Liver (tissue), 8 donors: ENCODE measurements at regions not wholly inside any gene's neighbourhood (a gene's known extent, or its start where the extent isn't known, plus 50 kb on each side); places are given as distances from the start of the nearest gene placed in this dataset.

Experiments
- DNase-seq: peaks from one replicate; pipeline ENCODE4 v3.0.0-alpha.2; 2017; ENCODE audit warnings: low spot score
- H3K27ac ChIP-seq, 2 donors: one replicate each; pipeline ENCODE4 v1.7.0; 2013; ENCODE audit warnings: inconsistent platforms in 2 of 2, low read length in 2 of 2, control low read depth in 1 of 2, low read depth in 1 of 2, mild to moderate bottlenecking in 1 of 2
- H3K27me3 ChIP-seq, 4 donors: one replicate each; pipeline versions ENCODE4 v1.6.1 to v1.7.0; 2013; ENCODE audit warnings: low read length in 3 of 4, inconsistent platforms in 1 of 4, mild to moderate bottlenecking in 1 of 4, moderate library complexity in 1 of 4; ENCODE audit not compliant: control insufficient read depth in 4 of 4, insufficient read depth in 4 of 4
- H3K36me3 ChIP-seq, 4 donors: one replicate each; pipeline versions ENCODE4 v1.6.1 to v1.7.0; 2013; ENCODE audit warnings: low read length in 3 of 4, mild to moderate bottlenecking in 3 of 4, low read depth in 1 of 4, moderate library complexity in 1 of 4; ENCODE audit not compliant: control insufficient read depth in 4 of 4, insufficient read depth in 3 of 4
- H3K4me1 ChIP-seq, 4 donors: one replicate each; pipeline versions ENCODE4 v1.6.1 to v1.7.0; 2013; ENCODE audit warnings: low read length in 3 of 4, mild to moderate bottlenecking in 3 of 4, moderate library complexity in 1 of 4; ENCODE audit not compliant: control insufficient read depth in 4 of 4, insufficient read depth in 4 of 4
- H3K4me3 ChIP-seq, 3 donors: one replicate each; pipeline versions ENCODE4 v1.6.1 to v1.7.0; 2013; ENCODE audit warnings: low read length in 3 of 3, control low read depth in 1 of 3, low read depth in 1 of 3, mild to moderate bottlenecking in 1 of 3
- H3K9ac ChIP-seq, 2 donors: one replicate each; pipeline ENCODE4 v1.7.0; 2013; ENCODE audit warnings: low read length in 2 of 2, mild to moderate bottlenecking in 2 of 2, moderate library complexity in 2 of 2, control low read depth in 1 of 2, low read depth in 1 of 2
- H3K9me3 ChIP-seq, 4 donors: one replicate each; pipeline versions ENCODE4 v1.6.1 to v1.7.0; 2013; ENCODE audit warnings: low read length in 3 of 4; ENCODE audit not compliant: control insufficient read depth in 4 of 4
- ATF3 ChIP-seq: IDR thresholded peaks from 2 replicates; pipeline ENCODE4 v1.6.1; 2016; ENCODE audit warnings: antibody characterized with exemption
- CTCF ChIP-seq: fragments of 150-350 bp; IDR thresholded peaks from 2 replicates; pipeline ENCODE4 v1.5.1; 2017; ENCODE audit warnings: improper control_type of control experiment, low read depth, low read length; ENCODE audit not compliant: missing input control
- EGR1 ChIP-seq, 2 donors: IDR thresholded peaks; 2 replicates each; pipeline ENCODE4 v1.6.1; 2016 to 2018; ENCODE audit warnings: antibody characterized with exemption in 2 of 2, low read depth in 2 of 2
- FOXA1 ChIP-seq: IDR thresholded peaks from 2 replicates; pipeline ENCODE4 v1.6.1; 2016; ENCODE audit warnings: antibody characterized with exemption
- FOXA2 ChIP-seq: IDR thresholded peaks from 2 replicates; pipeline ENCODE4 v1.6.1; 2016; ENCODE audit warnings: antibody characterized with exemption
- GABPA ChIP-seq, 2 donors: IDR thresholded peaks in 1 of 2; conservative IDR thresholded peaks in 1 of 2; 2 replicates each; pipeline ENCODE4 v1.6.1; 2016; ENCODE audit warnings: antibody characterized with exemption in 2 of 2, mild to moderate bottlenecking in 1 of 2, moderate library complexity in 1 of 2
- HNF4A ChIP-seq, 2 donors: conservative IDR thresholded peaks; 2 replicates each; pipeline ENCODE4 v1.6.1; 2016; ENCODE audit warnings: antibody characterized with exemption in 2 of 2, mild to moderate bottlenecking in 2 of 2
- HNF4G ChIP-seq: IDR thresholded peaks from 2 replicates; pipeline ENCODE4 v1.6.1; 2016; ENCODE audit warnings: antibody characterized with exemption
- JUND ChIP-seq, 2 donors: IDR thresholded peaks; 2 replicates each; pipeline ENCODE4 v1.6.1; 2016; ENCODE audit warnings: antibody characterized with exemption in 2 of 2
- MAX ChIP-seq: IDR thresholded peaks from 2 replicates; pipeline ENCODE4 v1.6.1; 2016; ENCODE audit warnings: antibody characterized with exemption
- NR2F2 ChIP-seq: IDR thresholded peaks from 2 replicates; pipeline ENCODE4 v1.6.1; 2016; ENCODE audit warnings: antibody characterized with exemption
- RAD21 ChIP-seq, 2 donors: IDR thresholded peaks; 2 replicates each; pipeline ENCODE4 v1.6.1; 2016; ENCODE audit warnings: antibody characterized with exemption in 2 of 2, mild to moderate bottlenecking in 2 of 2
- REST ChIP-seq: IDR thresholded peaks from 2 replicates; pipeline ENCODE4 v1.6.1; 2016; ENCODE audit warnings: antibody characterized with exemption, mild to moderate bottlenecking
- RXRA ChIP-seq, 2 donors: IDR thresholded peaks; 2 replicates each; pipeline ENCODE4 v1.6.1; 2017 to 2018; ENCODE audit warnings: antibody characterized with exemption in 2 of 2, mild to moderate bottlenecking in 1 of 2
- SP1 ChIP-seq: IDR thresholded peaks from 2 replicates; pipeline ENCODE4 v1.6.1; 2018; ENCODE audit warnings: antibody characterized with exemption, mild to moderate bottlenecking
- TAF1 ChIP-seq: conservative IDR thresholded peaks from 2 replicates; pipeline ENCODE4 v1.6.1; 2016; ENCODE audit warnings: antibody characterized with exemption, mild to moderate bottlenecking
- YY1 ChIP-seq: IDR thresholded peaks from 2 replicates; pipeline ENCODE4 v1.6.1; 2016; ENCODE audit warnings: antibody characterized with exemption, mild to moderate bottlenecking
- ZBTB33 ChIP-seq: IDR thresholded peaks from 2 replicates; pipeline ENCODE4 v1.6.1; 2016; ENCODE audit warnings: antibody characterized with exemption
- WGBS: extraction: QIAGEN DNeasy Blood & Tissue Kit; methylation state at CpG from one replicate; pipeline ENCODE4 v1.1.7; 2013; 5-methylcytosine and 5-hydroxymethylcytosine counted together
- donor health status: healthy.
- donor health status: healthy.
- donor health status: healthy.
- donor health status: healthy.
- donor health status: healthy.

GRCh38 chr5:42989190-42989589 lies 50.9 kb downstream of the ANXA2R start:
- H3K4me1 ChIP-seq, result peaks cover 0 to 12% (median 4%) of the 10 kb centered on the region in 4 donors
- peaks cover 0 to 2% (median 0%) of the 10 kb centered on the region in 4 donors for H3K36me3 ChIP-seq
- peaks cover 3 to 31% (median 7%) of the 10 kb centered on the region in 4 donors for H3K9me3 ChIP-seq
- H3K9ac ChIP-seq, result no peak overlapping the region
- DNase-seq, result no peak
- TF ChIP-seq FOXA2 (no peak), HNF4G (no peak)
- peaks cover 0 to 22% (median 5%) of the 10 kb centered on the region in 4 donors for H3K27me3 ChIP-seq
- no peak overlapping the region for H3K4me3 ChIP-seq
- WGBS, result 79% methylated on average over 1 of the region's 1 CpG
- no peak overlapping the region for H3K27ac ChIP-seq

GRCh38 chr5:42988568-42988967 lies 51.6 kb downstream of the ANXA2R start:
- Histone ChIP-seq H3K4me1 (peaks cover 0 to 12% (median 4%) of the 10 kb centered on the region in 4 donors), H3K27me3 (peaks cover 0 to 16% (median 3%) of the 10 kb centered on the region in 4 donors), H3K4me3 (no peak overlapping the region), H3K27ac (no peak overlapping the region), H3K36me3 (peaks cover 0 to 2% (median 0%) of the 10 kb centered on the region in 4 donors), H3K9ac (no peak overlapping the region), H3K9me3 (peaks cover 3 to 27% (median 4%) of the 10 kb centered on the region in 4 donors)
- TF ChIP-seq HNF4G (no peak), MAX (no peak), FOXA1 (no peak), SP1 (no peak), CTCF (no peak), YY1 (no peak), ZBTB33 (no peak), NR2F2 (no peak), ATF3 (no peak), EGR1 (IDR thresholded peaks at IDR 0.05; ENCODE audit: low read depth in 2 of 2) (no peak), RAD21 (IDR thresholded peaks at IDR 0.05) (no peak), FOXA2 (no peak), JUND (IDR thresholded peaks at IDR 0.05) (no peak), TAF1 (no peak), HNF4A (conservative IDR thresholded peaks at IDR 0.05) (no peak), GABPA (IDR thresholded peaks at IDR 0.05 in 1 of 2, conservative IDR thresholded peaks at IDR 0.05 in 1 of 2) (no peak), REST (no peak), RXRA (IDR thresholded peaks at IDR 0.05) (no peak)
- WGBS, result 87% methylated on average over 2 of the region's 2 CpGs
- no peak for DNase-seq
